ENCODE measurements at regions not wholly inside any gene's neighbourhood (a gene's known extent, or its start where the extent isn't known, plus 50 kb on each side); places are given as distances from the start of the nearest gene placed in this dataset.

DNA sequence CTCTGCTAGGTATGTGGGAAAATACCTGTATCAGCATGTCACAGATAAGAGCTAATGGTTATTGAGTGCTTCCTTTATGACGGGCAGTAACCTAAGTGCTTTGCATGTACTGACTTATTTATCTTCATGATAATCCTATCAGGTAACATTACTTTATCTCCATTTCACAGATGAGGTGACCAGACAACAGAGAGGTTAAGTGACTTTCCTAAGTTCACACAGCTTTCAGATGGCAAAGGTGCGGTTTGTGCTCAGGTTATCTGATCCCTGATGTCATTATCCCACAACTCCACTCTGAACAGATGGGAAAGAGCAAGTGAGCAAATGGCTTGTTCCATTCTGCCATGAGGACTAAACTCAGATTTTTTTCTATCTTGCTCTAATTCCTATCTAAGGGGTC lies 217.0 kb upstream of the PODXL start:
- TF ChIP-seq, protein P1, sequence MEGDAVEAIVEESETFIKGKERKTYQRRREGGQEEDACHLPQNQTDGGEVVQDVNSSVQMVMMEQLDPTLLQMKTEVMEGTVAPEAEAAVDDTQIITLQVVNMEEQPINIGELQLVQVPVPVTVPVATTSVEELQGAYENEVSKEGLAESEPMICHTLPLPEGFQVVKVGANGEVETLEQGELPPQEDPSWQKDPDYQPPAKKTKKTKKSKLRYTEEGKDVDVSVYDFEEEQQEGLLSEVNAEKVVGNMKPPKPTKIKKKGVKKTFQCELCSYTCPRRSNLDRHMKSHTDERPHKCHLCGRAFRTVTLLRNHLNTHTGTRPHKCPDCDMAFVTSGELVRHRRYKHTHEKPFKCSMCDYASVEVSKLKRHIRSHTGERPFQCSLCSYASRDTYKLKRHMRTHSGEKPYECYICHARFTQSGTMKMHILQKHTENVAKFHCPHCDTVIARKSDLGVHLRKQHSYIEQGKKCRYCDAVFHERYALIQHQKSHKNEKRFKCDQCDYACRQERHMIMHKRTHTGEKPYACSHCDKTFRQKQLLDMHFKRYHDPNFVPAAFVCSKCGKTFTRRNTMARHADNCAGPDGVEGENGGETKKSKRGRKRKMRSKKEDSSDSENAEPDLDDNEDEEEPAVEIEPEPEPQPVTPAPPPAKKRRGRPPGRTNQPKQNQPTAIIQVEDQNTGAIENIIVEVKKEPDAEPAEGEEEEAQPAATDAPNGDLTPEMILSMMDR (IDR thresholded peaks at IDR 0.05): no peak
- TF ChIP-seq, protein P2, sequence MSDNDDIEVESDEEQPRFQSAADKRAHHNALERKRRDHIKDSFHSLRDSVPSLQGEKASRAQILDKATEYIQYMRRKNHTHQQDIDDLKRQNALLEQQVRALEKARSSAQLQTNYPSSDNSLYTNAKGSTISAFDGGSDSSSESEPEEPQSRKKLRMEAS (IDR thresholded peaks at IDR 0.05): no peak
- TF ChIP-seq RFX5 (IDR thresholded peaks at IDR 0.05) (no peak), HDAC2 (IDR thresholded peaks at IDR 0.05) (no peak), CBX2 (IDR thresholded peaks at IDR 0.05; ENCODE audit: borderline replicate concordance, low read depth) (no peak), NFE2L2 (conservative IDR thresholded peaks at IDR 0.05; ENCODE audit: low read length) (no peak)

All from A549 (cell line).